Transverse colon (tissue), 4 donors: ENCODE measurements at regions not wholly inside any gene's neighbourhood (a gene's known extent, or its start where the extent isn't known, plus 50 kb on each side); places are given as distances from the start of the nearest gene placed in this dataset.

ENCODE experiments used
- DNase-seq: peaks from one replicate; pipeline ENCODE4 v3.0.0-alpha.2; 2019
- H3K27ac ChIP-seq, 4 donors: fragments of 200-600 bp; sonication (generic); 2 replicates each; pipeline ENCODE4 v1.5.1; 2016 to 2018; ENCODE audit warnings: inconsistent platforms in 4 of 4
- H3K27me3 ChIP-seq: fragments of 200-600 bp; sonication (generic); 2 replicates; pipeline ENCODE4 v1.5.1; 2017; ENCODE audit warnings: inconsistent platforms
- H3K36me3 ChIP-seq, 4 donors: fragments of 200-600 bp; sonication (generic); 2 replicates each; pipeline ENCODE4 v1.5.1; 2017 to 2019; ENCODE audit warnings: inconsistent platforms in 4 of 4
- H3K4me1 ChIP-seq, 4 donors: fragments of 200-600 bp; sonication (generic); 2 replicates each; pipeline ENCODE4 v1.5.1; 2017 to 2020; ENCODE audit warnings: inconsistent platforms in 4 of 4
- H3K4me3 ChIP-seq, 4 donors: fragments of 200-600 bp; sonication (generic); 1 replicate in 1 of 4; 2 replicates in 3 of 4; pipeline versions ENCODE4 v1.5.1 to v1.6.1; 2017 to 2019; ENCODE audit warnings: inconsistent platforms in 4 of 4
- H3K9me3 ChIP-seq, 2 donors: fragments of 200-600 bp; sonication (generic); 2 replicates each; pipeline ENCODE4 v1.5.1; 2017 to 2019; ENCODE audit warnings: inconsistent platforms in 2 of 2
- CTCF ChIP-seq, 5 experiments: fragments of 200-600 bp in 3 of 5; fragments of 450-650 bp in 2 of 5; sonication (generic) in 3 of 5; IDR thresholded peaks; 1 replicate in 2 of 5; 2 replicates in 3 of 5; pipeline ENCODE4 v1.5.1; 2016 to 2017; ENCODE audit warnings: antibody characterized with exemption in 5 of 5, inconsistent platforms in 3 of 5, mild to moderate bottlenecking in 2 of 5, moderate library complexity in 1 of 5
- EP300 ChIP-seq: sonication (generic); formaldehyde crosslinking; IDR thresholded peaks from one replicate; pipeline ENCODE4 v1.6.1; 2017; ENCODE audit warnings: antibody characterized with exemption, low read depth
- POLR2A ChIP-seq: fragments of 450-650 bp; IDR thresholded peaks from one replicate; pipeline ENCODE4 v1.6.1; 2016; ENCODE audit warnings: antibody characterized with exemption, mild to moderate bottlenecking, moderate library complexity
- POLR2AphosphoS5 ChIP-seq, 3 donors: sonication (generic); formaldehyde crosslinking; IDR thresholded peaks; one replicate each; pipeline ENCODE4 v1.6.1; 2016; ENCODE audit warnings: antibody characterized with exemption in 3 of 3
- WGBS, 2 donors: methylation state at CpG; one replicate each; pipeline ENCODE4 v1.1.5; 2018; ENCODE audit warnings: low coverage in 1 of 2; 5-methylcytosine and 5-hydroxymethylcytosine counted together
- in situ Hi-C, 4 donors: fragments of 200-750 bp; cut with MboI; loops; one replicate each; pipeline versions ENCODE4 v1.15.0 to v1.15.1; 2017; ENCODE audit warnings: low sequenced_read_pairs in 3 of 4, low pct_ligation_motif_present in 1 of 4, low pct_unique_long_range_greater_than_20kb in 1 of 4
- intact Hi-C: fragments of 100-400 bp; cut with DNase I; formaldehyde crosslinking; loops from one replicate; pipeline ENCODE4 v1.15.1; 2023; ENCODE audit warnings: low total_unique reads

GRCh38 chr10:24012249-24012803, 196.6 kb upstream of the KIAA1217 start:
- intact Hi-C loops, result no loop called here
- no peaks in the 10 kb centered on the region for H3K36me3 ChIP-seq
- in situ Hi-C loops, result no loop called here

GRCh38 chr10:24027107-24027506, 181.8 kb upstream of the KIAA1217 start:
- intact Hi-C loops, result no loop called here
- in situ Hi-C loops, result no loop called here
- no peak for DNase-seq
- WGBS, 2 donors, result 82% methylated on average over 1 of the region's 1 CpG; no CpG with 5 or more reads in 1 of the 2 donors
- no peak overlapping the region for H3K27ac ChIP-seq
- H3K4me3 ChIP-seq, result no peak overlapping the region
- TF ChIP-seq EP300 (no peak), CTCF (IDR thresholded peaks at IDR 0.05) (no peak), POLR2AphosphoS5 (IDR thresholded peaks at IDR 0.05) (no peak), POLR2A (no peak)
- no peaks in the 10 kb centered on the region for H3K9me3 ChIP-seq
- H3K36me3 ChIP-seq, result no peaks in the 10 kb centered on the region
- H3K27me3 ChIP-seq, result no peaks in the 10 kb centered on the region
- no peaks in the 10 kb centered on the region for H3K4me1 ChIP-seq

More at GRCh38 chr10:24012249-24012803, 196.6 kb upstream of the KIAA1217 start:
- no peak for DNase-seq
- Histone ChIP-seq H3K9me3 (no peaks in the 10 kb centered on the region), H3K27ac (no peak overlapping the region), H3K4me3 (no peak overlapping the region), H3K4me1 (no peaks in the 10 kb centered on the region), H3K27me3 (no peaks in the 10 kb centered on the region)
- TF ChIP-seq EP300 (no peak), POLR2AphosphoS5 (IDR thresholded peaks at IDR 0.05) (no peak), POLR2A (no peak), CTCF (IDR thresholded peaks at IDR 0.05) (no peak)

GRCh38 chr10:24034571-24034970, 174.4 kb upstream of the KIAA1217 start:
- 61% methylated on average over 5 of the region's 5 CpGs; no CpG with 5 or more reads in 1 of the 2 donors for WGBS, 2 donors
- DNase-seq, result no peak

GRCh38 chr10:24035761-24036160, 173.2 kb upstream of the KIAA1217 start:
- in situ Hi-C loops (no loop called here), intact Hi-C loops (no loop called here)
- no peaks in the 10 kb centered on the region for H3K9me3 ChIP-seq
- no peak for TF ChIP-seq CTCF (IDR thresholded peaks at IDR 0.05)
- TF ChIP-seq POLR2A, result no peak
- no peak for TF ChIP-seq POLR2AphosphoS5 (IDR thresholded peaks at IDR 0.05)
- TF ChIP-seq EP300, result no peak
- no peaks in the 10 kb centered on the region for H3K36me3 ChIP-seq
- no peaks in the 10 kb centered on the region for H3K27me3 ChIP-seq
- no peak for DNase-seq
- peaks cover 0 to 7% (median 2%) of the 10 kb centered on the region in 4 donors for H3K4me1 ChIP-seq
- H3K27ac ChIP-seq, result no peak overlapping the region
- no peak overlapping the region for H3K4me3 ChIP-seq
- 92% methylated on average over 4 of the region's 4 CpGs; no CpG with 5 or more reads in 1 of the 2 donors for WGBS, 2 donors

More at GRCh38 chr10:24034571-24034970, 174.4 kb upstream of the KIAA1217 start:
- Histone ChIP-seq H3K27me3 (no peaks in the 10 kb centered on the region), H3K36me3 (no peaks in the 10 kb centered on the region), H3K9me3 (no peaks in the 10 kb centered on the region), H3K27ac (no peak overlapping the region), H3K4me3 (no peak overlapping the region), H3K4me1 (no peaks in the 10 kb centered on the region)
- intact Hi-C loops (no loop called here), in situ Hi-C loops (no loop called here)
- no peak for TF ChIP-seq CTCF (IDR thresholded peaks at IDR 0.05)
